ENCODE measurements at regions not wholly inside any gene's neighbourhood (a gene's known extent, or its start where the extent isn't known, plus 50 kb on each side); places are given as distances from the start of the nearest gene placed in this dataset.

- Histone ChIP-seq H3K4me1 (ENCODE audit: control insufficient read depth in 1 of 2, insufficient read depth in 2 of 2, low read length in 2 of 2) (no peaks in the 10 kb centered on the region), H3K4me3 (ENCODE audit: low read depth in 1 of 2, low read length in 2 of 2) (no peak overlapping the region), H3K36me3 (ENCODE audit: control insufficient read depth in 1 of 2, insufficient read depth in 2 of 2, low read length in 2 of 2) (no peaks in the 10 kb centered on the region), H3K27me3 (ENCODE audit: control insufficient read depth in 1 of 2, insufficient read depth in 2 of 2, low read length in 2 of 2) (peaks cover 0 to 3% of the 10 kb centered on the region in 2 donors), H3K9ac (ENCODE audit: low read depth in 1 of 2, low read length in 2 of 2) (no peak overlapping the region), H3K27ac (ENCODE audit: low read depth, low read length) (no peak overlapping the region), H3K9me3 (ENCODE audit: control insufficient read depth in 1 of 2, low read length in 2 of 2) (no peaks in the 10 kb centered on the region)
Measured at GRCh38 chr17:79156463-79157095, 82.0 kb downstream of the ENGASE start.

- Histone ChIP-seq H3K4me3 (ENCODE audit: low read depth in 1 of 2, low read length in 2 of 2) (no peak overlapping the region), H3K9ac (ENCODE audit: low read depth in 1 of 2, low read length in 2 of 2) (no peak overlapping the region), H3K27me3 (ENCODE audit: control insufficient read depth in 1 of 2, insufficient read depth in 2 of 2, low read length in 2 of 2) (peaks cover 0 to 3% of the 10 kb centered on the region in 2 donors), H3K9me3 (ENCODE audit: control insufficient read depth in 1 of 2, low read length in 2 of 2) (no peaks in the 10 kb centered on the region), H3K4me1 (ENCODE audit: control insufficient read depth in 1 of 2, insufficient read depth in 2 of 2, low read length in 2 of 2) (no peaks in the 10 kb centered on the region), H3K27ac (ENCODE audit: low read depth, low read length) (no peak overlapping the region), H3K36me3 (ENCODE audit: control insufficient read depth in 1 of 2, insufficient read depth in 2 of 2, low read length in 2 of 2) (no peaks in the 10 kb centered on the region)
Measured at GRCh38 chr17:79155701-79156100, 81.1 kb downstream of the ENGASE start.

- H3K4me1 ChIP-seq (ENCODE audit: control insufficient read depth in 1 of 2, insufficient read depth in 2 of 2, low read length in 2 of 2), result no peaks in the 10 kb centered on the region
- no peaks in the 10 kb centered on the region for H3K9me3 ChIP-seq (ENCODE audit: control insufficient read depth in 1 of 2, low read length in 2 of 2)
- no peak overlapping the region for H3K9ac ChIP-seq (ENCODE audit: low read depth in 1 of 2, low read length in 2 of 2)
- no peak overlapping the region for H3K27ac ChIP-seq (ENCODE audit: low read depth, low read length)
- H3K4me3 ChIP-seq (ENCODE audit: low read depth in 1 of 2, low read length in 2 of 2), result no peak overlapping the region
- peaks cover 0 to 3% of the 10 kb centered on the region in 2 donors for H3K27me3 ChIP-seq (ENCODE audit: control insufficient read depth in 1 of 2, insufficient read depth in 2 of 2, low read length in 2 of 2)
- H3K36me3 ChIP-seq (ENCODE audit: control insufficient read depth in 1 of 2, insufficient read depth in 2 of 2, low read length in 2 of 2), result no peaks in the 10 kb centered on the region
Measured at GRCh38 chr17:79154951-79155585, 80.4 kb downstream of the ENGASE start.

GRCh38 chr17:79154446-79154845, 79.8 kb downstream of the ENGASE start:
- no peaks in the 10 kb centered on the region for H3K9me3 ChIP-seq (ENCODE audit: control insufficient read depth in 1 of 2, low read length in 2 of 2)
- H3K27me3 ChIP-seq (ENCODE audit: control insufficient read depth in 1 of 2, insufficient read depth in 2 of 2, low read length in 2 of 2), result no peaks in the 10 kb centered on the region

DNA sequence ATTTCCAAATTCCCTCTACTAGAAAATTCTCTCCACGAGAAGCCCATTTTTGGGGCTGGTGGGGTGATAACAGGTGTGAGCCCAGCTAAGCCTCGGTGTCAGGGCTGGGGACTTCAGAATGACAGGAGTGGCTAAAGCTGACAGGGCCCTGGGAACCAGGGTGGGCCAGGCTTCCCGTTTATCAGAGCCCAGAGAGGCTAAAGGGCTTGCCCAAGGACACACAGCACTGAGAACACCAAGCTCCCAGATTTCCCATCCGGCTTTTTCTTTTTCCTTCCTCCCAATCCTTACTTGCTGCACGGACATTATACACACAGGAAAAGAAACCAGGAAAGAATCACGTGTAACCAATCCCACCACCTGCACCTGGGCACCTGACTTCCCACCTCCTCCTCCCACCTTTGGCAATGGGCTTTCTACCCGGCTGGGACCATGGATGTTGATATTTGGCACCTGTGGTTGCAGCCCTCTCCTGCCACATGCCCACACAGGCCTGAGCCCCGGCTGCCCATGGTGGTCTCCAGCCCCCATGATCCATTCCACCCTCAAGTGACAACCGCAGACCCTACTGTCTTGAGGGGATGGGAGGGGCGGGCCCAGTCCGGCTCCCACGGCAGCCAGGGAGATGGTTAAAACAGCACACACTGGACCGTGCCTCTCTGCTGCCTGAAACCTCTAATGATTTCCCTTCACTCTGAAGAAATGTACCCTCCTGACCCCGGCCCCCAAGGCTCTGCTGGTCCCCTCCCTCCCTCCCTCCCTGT, 78.9 kb downstream of the ENGASE start:
- H3K27me3 ChIP-seq (ENCODE audit: control insufficient read depth in 1 of 2, insufficient read depth in 2 of 2, low read length in 2 of 2), result no peaks in the 10 kb centered on the region
- no peaks in the 10 kb centered on the region for H3K36me3 ChIP-seq (ENCODE audit: control insufficient read depth in 1 of 2, insufficient read depth in 2 of 2, low read length in 2 of 2)
- H3K4me1 ChIP-seq (ENCODE audit: control insufficient read depth in 1 of 2, insufficient read depth in 2 of 2, low read length in 2 of 2), result no peaks in the 10 kb centered on the region
- H3K4me3 ChIP-seq (ENCODE audit: low read depth in 1 of 2, low read length in 2 of 2), result no peak overlapping the region
- H3K9ac ChIP-seq (ENCODE audit: low read depth in 1 of 2, low read length in 2 of 2), result no peak overlapping the region
- H3K27ac ChIP-seq (ENCODE audit: low read depth, low read length), result no peak overlapping the region
- no peaks in the 10 kb centered on the region for H3K9me3 ChIP-seq (ENCODE audit: control insufficient read depth in 1 of 2, low read length in 2 of 2)

More at GRCh38 chr17:79154446-79154845, 79.8 kb downstream of the ENGASE start:
- no peak overlapping the region for H3K4me3 ChIP-seq (ENCODE audit: low read depth in 1 of 2, low read length in 2 of 2)
- H3K27ac ChIP-seq (ENCODE audit: low read depth, low read length), result no peak overlapping the region
- no peaks in the 10 kb centered on the region for H3K4me1 ChIP-seq (ENCODE audit: control insufficient read depth in 1 of 2, insufficient read depth in 2 of 2, low read length in 2 of 2)
- no peaks in the 10 kb centered on the region for H3K36me3 ChIP-seq (ENCODE audit: control insufficient read depth in 1 of 2, insufficient read depth in 2 of 2, low read length in 2 of 2)
- H3K9ac ChIP-seq (ENCODE audit: low read depth in 1 of 2, low read length in 2 of 2), result no peak overlapping the region

DNA sequence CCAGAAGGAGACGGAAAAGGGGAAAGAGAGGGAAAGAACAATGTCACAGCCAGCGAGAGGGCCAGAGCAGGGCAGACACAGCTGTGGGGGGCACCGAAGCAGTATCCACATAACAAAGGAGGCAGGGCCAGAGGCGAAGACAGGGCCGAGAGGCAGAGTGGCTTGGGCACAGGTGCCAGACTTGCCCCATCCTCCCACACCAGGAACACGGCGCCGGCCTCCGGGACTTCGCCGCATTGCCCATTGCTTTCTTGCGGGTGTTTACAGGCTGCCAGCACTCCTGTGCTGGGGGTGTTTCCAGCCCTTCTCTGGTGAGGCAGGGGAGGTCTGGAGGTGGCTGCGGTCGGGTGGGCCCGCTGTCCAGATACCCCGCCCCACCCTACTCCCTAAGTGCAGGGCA, 78.0 kb downstream of the ENGASE start:
- Histone ChIP-seq H3K27ac (ENCODE audit: low read depth, low read length) (no peak overlapping the region), H3K4me3 (ENCODE audit: low read depth in 1 of 2, low read length in 2 of 2) (no peak overlapping the region), H3K9me3 (ENCODE audit: control insufficient read depth in 1 of 2, low read length in 2 of 2) (no peaks in the 10 kb centered on the region), H3K27me3 (ENCODE audit: control insufficient read depth in 1 of 2, insufficient read depth in 2 of 2, low read length in 2 of 2) (no peaks in the 10 kb centered on the region), H3K36me3 (ENCODE audit: control insufficient read depth in 1 of 2, insufficient read depth in 2 of 2, low read length in 2 of 2) (no peaks in the 10 kb centered on the region), H3K4me1 (ENCODE audit: control insufficient read depth in 1 of 2, insufficient read depth in 2 of 2, low read length in 2 of 2) (no peaks in the 10 kb centered on the region), H3K9ac (ENCODE audit: low read depth in 1 of 2, low read length in 2 of 2) (no peak overlapping the region)

GRCh38 chr17:79152110-79152509, 77.5 kb downstream of the ENGASE start:
- Histone ChIP-seq H3K27me3 (ENCODE audit: control insufficient read depth in 1 of 2, insufficient read depth in 2 of 2, low read length in 2 of 2) (no peaks in the 10 kb centered on the region), H3K36me3 (ENCODE audit: control insufficient read depth in 1 of 2, insufficient read depth in 2 of 2, low read length in 2 of 2) (no peaks in the 10 kb centered on the region), H3K27ac (ENCODE audit: low read depth, low read length) (no peak overlapping the region), H3K9ac (ENCODE audit: low read depth in 1 of 2, low read length in 2 of 2) (no peak overlapping the region), H3K4me1 (ENCODE audit: control insufficient read depth in 1 of 2, insufficient read depth in 2 of 2, low read length in 2 of 2) (no peaks in the 10 kb centered on the region), H3K9me3 (ENCODE audit: control insufficient read depth in 1 of 2, low read length in 2 of 2) (no peaks in the 10 kb centered on the region), H3K4me3 (ENCODE audit: low read depth in 1 of 2, low read length in 2 of 2) (no peak overlapping the region)

DNA sequence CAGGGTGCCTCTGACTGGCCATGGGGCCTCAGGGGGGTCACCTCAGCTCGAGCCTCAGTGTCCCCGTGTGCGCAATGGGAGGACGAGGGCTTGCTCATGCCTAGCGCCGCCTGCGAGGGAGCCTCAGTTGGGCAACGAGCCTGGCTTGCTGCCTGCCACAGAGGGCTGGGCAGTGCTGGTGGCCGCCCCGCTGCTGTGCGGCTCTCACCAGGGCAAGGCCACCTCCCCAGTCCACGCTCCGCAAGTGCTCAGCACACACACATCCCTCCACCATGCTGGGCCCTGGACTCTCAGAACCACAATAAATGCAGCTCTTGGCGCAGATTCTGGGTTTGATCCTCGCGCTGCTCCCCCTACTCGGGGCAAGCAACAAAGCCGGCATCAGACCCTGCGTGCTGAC, 76.2 kb downstream of the ENGASE start:
- Histone ChIP-seq H3K9ac (ENCODE audit: low read depth in 1 of 2, low read length in 2 of 2) (no peak overlapping the region), H3K9me3 (ENCODE audit: control insufficient read depth in 1 of 2, low read length in 2 of 2) (no peaks in the 10 kb centered on the region), H3K27ac (ENCODE audit: low read depth, low read length) (no peak overlapping the region), H3K4me3 (ENCODE audit: low read depth in 1 of 2, low read length in 2 of 2) (no peak overlapping the region), H3K36me3 (ENCODE audit: control insufficient read depth in 1 of 2, insufficient read depth in 2 of 2, low read length in 2 of 2) (no peaks in the 10 kb centered on the region), H3K27me3 (ENCODE audit: control insufficient read depth in 1 of 2, insufficient read depth in 2 of 2, low read length in 2 of 2) (no peaks in the 10 kb centered on the region), H3K4me1 (ENCODE audit: control insufficient read depth in 1 of 2, insufficient read depth in 2 of 2, low read length in 2 of 2) (no peaks in the 10 kb centered on the region)

DNA sequence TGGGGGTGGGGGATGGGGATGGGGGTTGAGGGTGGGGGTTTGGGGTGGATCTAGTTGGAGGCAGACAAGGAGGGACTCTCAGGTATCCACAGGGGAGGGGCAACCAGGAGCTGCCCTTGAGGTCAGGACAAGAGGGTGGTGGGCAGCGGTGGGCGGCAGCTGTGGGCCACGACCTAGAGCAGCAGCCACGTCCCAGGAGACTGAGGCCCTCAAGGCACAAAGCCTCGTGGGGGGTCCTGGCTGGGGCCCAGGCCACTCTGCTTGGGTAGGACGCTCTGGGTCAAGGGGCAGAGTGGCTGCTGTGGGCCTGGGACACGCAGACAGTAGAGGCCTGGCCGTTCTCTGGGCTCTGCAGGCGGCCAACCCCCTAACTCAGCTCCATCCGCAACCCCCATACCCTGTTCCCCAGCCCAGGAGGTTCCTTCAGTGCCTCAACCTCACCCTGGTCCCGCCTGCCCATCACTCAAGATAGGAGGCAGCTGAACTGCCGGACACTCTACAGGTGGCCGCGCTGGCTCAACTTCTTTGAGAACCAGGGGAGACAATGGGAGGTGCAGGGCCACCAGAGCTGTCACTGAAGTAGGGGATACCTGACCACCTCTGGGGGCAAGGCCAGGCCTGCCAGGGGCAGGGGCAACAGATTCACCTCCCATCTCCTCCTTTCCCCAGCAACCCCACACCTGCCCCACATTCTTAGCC, 75.6 kb downstream of the ENGASE start:
- H3K36me3 ChIP-seq (ENCODE audit: control insufficient read depth in 1 of 2, insufficient read depth in 2 of 2, low read length in 2 of 2), result no peaks in the 10 kb centered on the region
- no peaks in the 10 kb centered on the region for H3K27me3 ChIP-seq (ENCODE audit: control insufficient read depth in 1 of 2, insufficient read depth in 2 of 2, low read length in 2 of 2)
- H3K4me3 ChIP-seq (ENCODE audit: low read depth in 1 of 2, low read length in 2 of 2), result no peak overlapping the region
- no peaks in the 10 kb centered on the region for H3K4me1 ChIP-seq (ENCODE audit: control insufficient read depth in 1 of 2, insufficient read depth in 2 of 2, low read length in 2 of 2)
- no peak overlapping the region for H3K27ac ChIP-seq (ENCODE audit: low read depth, low read length)
- H3K9me3 ChIP-seq (ENCODE audit: control insufficient read depth in 1 of 2, low read length in 2 of 2), result no peaks in the 10 kb centered on the region
- H3K9ac ChIP-seq (ENCODE audit: low read depth in 1 of 2, low read length in 2 of 2), result no peak overlapping the region

DNA sequence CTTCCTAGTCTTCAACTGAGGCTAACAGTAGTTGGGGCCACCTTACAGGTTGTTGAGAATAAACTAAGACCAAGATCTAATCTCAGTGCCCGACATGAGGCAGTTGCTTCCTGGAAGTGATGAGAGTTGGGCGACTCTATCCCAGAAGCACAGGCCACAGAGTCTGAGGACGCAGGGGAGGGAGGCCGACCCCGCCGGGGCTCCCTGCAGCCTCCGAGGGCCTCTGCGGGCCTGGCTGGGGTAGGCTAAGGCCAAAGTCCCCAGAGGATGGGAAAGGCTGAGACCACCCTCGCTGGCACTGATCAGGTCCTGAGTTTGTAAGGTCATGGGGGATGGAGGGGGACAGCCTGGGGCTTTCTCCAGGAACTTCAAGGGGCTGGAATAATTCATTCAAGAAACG, 74.0 kb downstream of the ENGASE start:
- no peak overlapping the region for H3K4me3 ChIP-seq (ENCODE audit: low read depth in 1 of 2, low read length in 2 of 2)
- no peak overlapping the region for H3K27ac ChIP-seq (ENCODE audit: low read depth, low read length)
- no peak overlapping the region for H3K9ac ChIP-seq (ENCODE audit: low read depth in 1 of 2, low read length in 2 of 2)

More for the DNA sequence above, 74.0 kb downstream of the ENGASE start:
- Histone ChIP-seq H3K4me1 (ENCODE audit: control insufficient read depth in 1 of 2, insufficient read depth in 2 of 2, low read length in 2 of 2) (no peaks in the 10 kb centered on the region), H3K36me3 (ENCODE audit: control insufficient read depth in 1 of 2, insufficient read depth in 2 of 2, low read length in 2 of 2) (no peaks in the 10 kb centered on the region), H3K27me3 (ENCODE audit: control insufficient read depth in 1 of 2, insufficient read depth in 2 of 2, low read length in 2 of 2) (no peaks in the 10 kb centered on the region), H3K9me3 (ENCODE audit: control insufficient read depth in 1 of 2, low read length in 2 of 2) (no peaks in the 10 kb centered on the region)

All from duodenal mucosa (tissue), 2 donors.